ENCODE measurements at regions not wholly inside any gene's neighbourhood (a gene's known extent, or its start where the extent isn't known, plus 50 kb on each side); places are given as distances from the start of the nearest gene placed in this dataset.

- TF ChIP-seq BCL11A (IDR thresholded peaks at IDR 0.05; ENCODE audit: low read depth in 2 of 2, low read length in 2 of 2) = no peak
- no peak for TF ChIP-seq EP300 (IDR thresholded peaks at IDR 0.05; ENCODE audit: borderline replicate concordance in 1 of 2, low read depth in 2 of 2, low read length in 2 of 2)
- no peak for TF ChIP-seq NANOG (IDR thresholded peaks at IDR 0.05; ENCODE audit: insufficient read depth, low read depth, low read length, poor library complexity, severe bottlenecking)
- TF ChIP-seq CEBPB (IDR thresholded peaks at IDR 0.05; ENCODE audit: low read depth, low read length) = no peak
- no peak for TF ChIP-seq BRCA1 (IDR thresholded peaks at IDR 0.05; ENCODE audit: low read depth, low read length)
These were observed 971.7 kb upstream of the COX7C start for GRCh38 chr5:85646036-85646435.

Data from H1 (cell line).